GM12873 (cell line): ENCODE measurements at regions not wholly inside any gene's neighbourhood (a gene's known extent, or its start where the extent isn't known, plus 50 kb on each side); places are given as distances from the start of the nearest gene placed in this dataset.
A peak's percentile ranks its signal among the peaks of the same experiment; 100 is the strongest.

Source experiments
- TF ChIP-seq, protein P1 (sequence below): IDR thresholded peaks from 2 replicates; pipeline ENCODE4 v1.5.1; 2012; ENCODE audit warnings: low read depth, mild to moderate bottlenecking, moderate library complexity, low read length, control low read depth; ENCODE audit not compliant: insufficient read depth; ENCODE audit errors: missing control alignments

- TF ChIP-seq, protein P1, sequence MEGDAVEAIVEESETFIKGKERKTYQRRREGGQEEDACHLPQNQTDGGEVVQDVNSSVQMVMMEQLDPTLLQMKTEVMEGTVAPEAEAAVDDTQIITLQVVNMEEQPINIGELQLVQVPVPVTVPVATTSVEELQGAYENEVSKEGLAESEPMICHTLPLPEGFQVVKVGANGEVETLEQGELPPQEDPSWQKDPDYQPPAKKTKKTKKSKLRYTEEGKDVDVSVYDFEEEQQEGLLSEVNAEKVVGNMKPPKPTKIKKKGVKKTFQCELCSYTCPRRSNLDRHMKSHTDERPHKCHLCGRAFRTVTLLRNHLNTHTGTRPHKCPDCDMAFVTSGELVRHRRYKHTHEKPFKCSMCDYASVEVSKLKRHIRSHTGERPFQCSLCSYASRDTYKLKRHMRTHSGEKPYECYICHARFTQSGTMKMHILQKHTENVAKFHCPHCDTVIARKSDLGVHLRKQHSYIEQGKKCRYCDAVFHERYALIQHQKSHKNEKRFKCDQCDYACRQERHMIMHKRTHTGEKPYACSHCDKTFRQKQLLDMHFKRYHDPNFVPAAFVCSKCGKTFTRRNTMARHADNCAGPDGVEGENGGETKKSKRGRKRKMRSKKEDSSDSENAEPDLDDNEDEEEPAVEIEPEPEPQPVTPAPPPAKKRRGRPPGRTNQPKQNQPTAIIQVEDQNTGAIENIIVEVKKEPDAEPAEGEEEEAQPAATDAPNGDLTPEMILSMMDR: no peak
Measured at GRCh38 chr2:113376913-113377445, 60.5 kb upstream of the ZNG1B start.

GRCh38 chr2:113376253-113376912 lies 61.1 kb upstream of the ZNG1B start:
- TF ChIP-seq, protein P1: no peak

GRCh38 chr2:113370478-113371091 lies 66.9 kb upstream of the ZNG1B start:
- TF ChIP-seq, protein P1: peak; percentile 65

DNA sequence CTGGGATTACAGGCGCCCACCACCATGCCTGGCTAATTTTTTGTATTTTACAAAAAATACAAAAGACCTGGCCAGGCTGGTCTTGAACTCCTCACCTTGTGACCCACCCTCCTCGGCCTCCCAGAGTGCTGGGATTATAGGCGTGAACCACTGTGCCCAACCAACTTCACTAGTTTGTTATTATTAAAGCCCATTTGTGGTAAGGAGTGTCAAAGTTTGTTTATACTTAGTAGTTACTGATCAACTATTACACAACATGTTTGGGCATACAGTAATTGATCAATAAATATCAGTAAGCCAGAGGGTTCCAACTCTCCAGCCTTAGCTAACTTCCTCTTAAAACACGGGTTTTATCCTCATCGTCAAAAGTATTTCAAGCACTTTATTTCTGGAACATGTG lies 67.5 kb upstream of the ZNG1B start:
- TF ChIP-seq, protein P1: no peak

DNA sequence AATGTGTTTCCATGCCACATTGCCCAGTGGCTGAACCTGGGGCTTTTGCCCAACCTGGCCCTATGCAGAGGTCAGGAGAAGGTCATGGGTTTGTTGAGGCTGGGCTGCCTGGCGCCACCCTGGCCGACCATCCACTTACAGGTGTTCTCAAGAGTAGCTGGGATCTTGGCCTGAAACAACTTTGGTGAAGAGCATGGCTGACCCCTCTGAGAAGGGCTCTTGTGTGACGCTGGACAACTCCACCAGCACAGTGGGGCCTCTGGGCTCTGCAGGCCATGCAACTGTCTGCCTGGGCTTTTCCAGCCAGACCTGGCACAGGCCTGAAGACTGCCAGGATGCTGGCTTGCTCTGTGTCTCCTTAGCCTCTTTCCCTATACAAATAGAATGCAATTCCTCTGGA lies 76.4 kb upstream of the ZNG1B start:
- TF ChIP-seq, protein P1: no peak

- TF ChIP-seq, protein P1: no peak
Measured at GRCh38 chr2:113357071-113357470, 78.3 kb upstream of the PAX8 start.

GRCh38 chr2:113351375-113352355 lies 72.9 kb upstream of the PAX8 start:
- TF ChIP-seq, protein P1: no peak
